ENCODE measurements at regions not wholly inside any gene's neighbourhood (a gene's known extent, or its start where the extent isn't known, plus 50 kb on each side); places are given as distances from the start of the nearest gene placed in this dataset.

DNA sequence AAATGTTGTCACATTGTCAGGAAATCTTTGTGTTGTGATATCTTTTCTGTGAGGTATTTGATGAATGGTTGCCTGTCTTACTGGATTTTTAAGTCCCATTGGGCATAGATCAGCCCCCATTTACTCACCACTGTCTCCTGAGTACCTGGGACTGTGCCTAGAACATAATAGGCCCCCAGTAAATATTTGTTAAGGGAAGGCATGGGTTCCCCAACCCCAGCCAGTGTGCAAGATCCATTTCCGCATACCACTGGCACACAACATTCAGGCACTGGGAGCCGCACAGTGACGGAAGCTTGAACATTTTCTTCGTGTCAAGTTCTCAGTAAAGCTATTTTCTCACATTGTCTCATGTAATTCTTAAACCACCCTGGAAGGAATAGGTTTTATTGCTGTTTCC, 72.2 kb downstream of the UNC5CL start:
- DNase-seq (ENCODE audit: low spot score) (no peak), FAIRE-seq (no peak), ATAC-seq (no peak)
- H3K4me3 ChIP-seq (replicated peaks in 1 of 3; ENCODE audit: insufficient read depth in 1 of 3, low read depth in 2 of 3, low read length in 3 of 3), result no peak overlapping the region
- no TSS peak for BruUV-seq (replicated peaks)
- no peak for TF ChIP-seq ZNF777 (CRISPR knock-in tag; IDR thresholded peaks at IDR 0.05)
- H2AFZ ChIP-seq (ENCODE audit: low read length), result no peak overlapping the region
- H3K36me3 ChIP-seq (replicated peaks in 1 of 2; ENCODE audit: control insufficient read depth in 1 of 2, insufficient read depth in 2 of 2, low read length in 2 of 2), result no peaks in the 10 kb centered on the region
- no peak overlapping the region for H3K27ac ChIP-seq (ENCODE audit: extremely low read length, insufficient read depth, low read length)
- no peaks in the 10 kb centered on the region for H4K20me1 ChIP-seq (ENCODE audit: insufficient read depth, low read length)
- in situ Hi-C loops (cut with HindIII; ENCODE audit: extremely low pct_ligation_motif_present, low pct_unique_long_range_greater_than_20kb) (no loop called here), intact Hi-C loops (cut with micrococcal nuclease; ENCODE audit: unreplicated experiment) (no loop called here)
- H3K4me2 ChIP-seq (ENCODE audit: low read depth, low read length), result no peak overlapping the region
- WGBS (ENCODE audit: low lambda C conversion rate), result 66% methylated on average over 4 of the region's 4 CpGs
- H3K79me2 ChIP-seq (ENCODE audit: insufficient read depth, low read length), result no peaks in the 10 kb centered on the region
- H3K27me3 ChIP-seq (ENCODE audit: control insufficient read depth in 1 of 2, insufficient read depth in 2 of 2, low read length in 2 of 2), result no peaks in the 10 kb centered on the region
- H3K9ac ChIP-seq (ENCODE audit: insufficient read depth, low read depth, low read length), result no peak overlapping the region
- peaks cover 25% of the 10 kb centered on the region for H3K4me1 ChIP-seq (ENCODE audit: insufficient read depth, low read length)
- CTCF ChIA-PET (ENCODE audit: low intra/inter-chr PET ratio, low total read pairs), result no interaction called here
- POLR2A ChIA-PET, result no interaction called here
- no peaks in the 10 kb centered on the region for H3K9me3 ChIP-seq (ENCODE audit: low read length)

DNA sequence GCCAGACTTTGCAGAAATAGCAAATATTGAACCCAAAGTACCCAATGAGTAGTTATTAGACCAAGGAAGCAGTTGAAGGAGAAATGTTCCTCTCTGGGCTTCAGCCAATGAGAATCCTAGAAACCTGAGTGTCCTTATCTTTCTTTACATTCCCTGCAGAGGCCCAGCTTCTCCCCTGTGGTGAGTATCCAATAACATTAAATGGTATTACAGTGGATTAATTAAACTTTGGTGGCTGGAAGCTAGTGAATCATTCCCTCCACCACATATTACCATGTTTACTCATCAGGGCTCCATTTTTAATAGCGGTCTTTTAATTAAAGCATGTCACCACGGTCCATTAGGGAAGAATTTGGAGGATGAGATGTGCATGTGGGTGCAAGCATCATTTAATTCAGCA, 74.0 kb downstream of the UNC5CL start:
- Histone ChIP-seq H3K79me2 (ENCODE audit: insufficient read depth, low read length) (no peaks in the 10 kb centered on the region), H3K4me3 (replicated peaks in 1 of 3; ENCODE audit: insufficient read depth in 1 of 3, low read depth in 2 of 3, low read length in 3 of 3) (no peak overlapping the region), H3K9ac (ENCODE audit: insufficient read depth, low read depth, low read length) (no peak overlapping the region), H3K4me1 (ENCODE audit: insufficient read depth, low read length) (peaks cover 43% of the 10 kb centered on the region), H3K27ac (ENCODE audit: extremely low read length, insufficient read depth, low read length) (no peak overlapping the region), H3K9me3 (ENCODE audit: low read length) (no peaks in the 10 kb centered on the region), H3K36me3 (replicated peaks in 1 of 2; ENCODE audit: control insufficient read depth in 1 of 2, insufficient read depth in 2 of 2, low read length in 2 of 2) (no peaks in the 10 kb centered on the region), H4K20me1 (ENCODE audit: insufficient read depth, low read length) (no peaks in the 10 kb centered on the region), H3K4me2 (ENCODE audit: low read depth, low read length) (no peak overlapping the region), H3K27me3 (ENCODE audit: control insufficient read depth in 1 of 2, insufficient read depth in 2 of 2, low read length in 2 of 2) (no peaks in the 10 kb centered on the region), H2AFZ (ENCODE audit: low read length) (no peak overlapping the region)
- 42% methylated on average over 2 of the region's 2 CpGs for WGBS (ENCODE audit: low lambda C conversion rate)
- DNase-seq (ENCODE audit: low spot score) (no peak), ATAC-seq (no peak), FAIRE-seq (no peak)
- in situ Hi-C loops (cut with HindIII; ENCODE audit: extremely low pct_ligation_motif_present, low pct_unique_long_range_greater_than_20kb), result no loop called here
- BruUV-seq (replicated peaks), result no TSS peak
- CTCF ChIA-PET (ENCODE audit: low intra/inter-chr PET ratio, low total read pairs), result no interaction called here
- intact Hi-C loops (cut with micrococcal nuclease; ENCODE audit: unreplicated experiment), result no loop called here
- POLR2A ChIA-PET, result no interaction called here
- no peak for TF ChIP-seq TAF1 (CRISPR knock-in tag; IDR thresholded peaks at IDR 0.05)
- no peak for TF ChIP-seq SALL2 (CRISPR knock-in tag; IDR thresholded peaks at IDR 0.05)
- TF ChIP-seq RERE (CRISPR knock-in tag; IDR thresholded peaks at IDR 0.05; ENCODE audit: low read depth), result no peak
- TF ChIP-seq SP5 (CRISPR knock-in tag; IDR thresholded peaks at IDR 0.05; ENCODE audit: borderline replicate concordance, low read depth), result no peak
- TF ChIP-seq HIVEP1 (CRISPR knock-in tag; IDR thresholded peaks at IDR 0.05), result no peak
- no peak for TF ChIP-seq ZNF563 (CRISPR knock-in tag; IDR thresholded peaks at IDR 0.05)
- TF ChIP-seq ELF4 (CRISPR knock-in tag; IDR thresholded peaks at IDR 0.05; ENCODE audit: borderline replicate concordance), result no peak
- TF ChIP-seq ZNF331 (CRISPR knock-in tag; IDR thresholded peaks at IDR 0.05), result no peak
